ENCODE measurements at regions not wholly inside any gene's neighbourhood (a gene's known extent, or its start where the extent isn't known, plus 50 kb on each side); places are given as distances from the start of the nearest gene placed in this dataset.

DNA sequence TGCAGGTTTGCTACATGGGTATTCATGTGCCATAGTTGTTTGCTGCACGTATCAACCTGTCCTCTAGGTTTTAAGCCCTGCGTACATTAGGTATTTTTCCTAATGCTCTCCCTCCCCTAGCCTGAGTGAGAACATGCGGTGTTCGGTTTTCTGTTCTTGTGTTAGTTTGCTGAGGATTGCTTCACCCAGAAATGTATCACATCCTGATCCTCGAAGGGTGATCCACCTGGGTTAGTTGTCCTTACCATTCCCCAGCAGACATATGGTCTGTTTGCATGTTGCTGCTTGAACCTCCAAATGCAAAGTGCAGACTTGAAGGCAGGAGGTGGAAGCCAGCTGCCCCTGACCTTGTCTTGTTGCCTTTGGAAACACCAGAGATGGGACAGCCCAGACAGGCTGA, 161.5 kb upstream of the WDR1 start:
- Histone ChIP-seq H3K4me1 (ENCODE audit: control insufficient read depth in 2 of 3, insufficient read depth in 2 of 3, low read depth in 1 of 3, low read length in 3 of 3) (no peaks in the 10 kb centered on the region), H3K9ac (ENCODE audit: low read length in 3 of 3) (no peak overlapping the region), H3K27me3 (ENCODE audit: control insufficient read depth, insufficient read depth, low read length) (no peaks in the 10 kb centered on the region), H3K9me3 (ENCODE audit: control insufficient read depth in 2 of 3, insufficient read depth in 1 of 3, low read length in 3 of 3) (no peaks in the 10 kb centered on the region), H3K36me3 (ENCODE audit: control insufficient read depth in 2 of 3, insufficient read depth in 3 of 3, low read length in 3 of 3) (no peaks in the 10 kb centered on the region), H3K27ac (ENCODE audit: low read depth in 2 of 2, low read length in 2 of 2) (no peak overlapping the region), H3K4me3 (ENCODE audit: low read length in 3 of 3) (no peak overlapping the region)
- FAIRE-seq (no peak), DNase-seq (no peak)
- intact Hi-C loops (cut with DNase I), result no loop called here
- TF ChIP-seq, protein P1, sequence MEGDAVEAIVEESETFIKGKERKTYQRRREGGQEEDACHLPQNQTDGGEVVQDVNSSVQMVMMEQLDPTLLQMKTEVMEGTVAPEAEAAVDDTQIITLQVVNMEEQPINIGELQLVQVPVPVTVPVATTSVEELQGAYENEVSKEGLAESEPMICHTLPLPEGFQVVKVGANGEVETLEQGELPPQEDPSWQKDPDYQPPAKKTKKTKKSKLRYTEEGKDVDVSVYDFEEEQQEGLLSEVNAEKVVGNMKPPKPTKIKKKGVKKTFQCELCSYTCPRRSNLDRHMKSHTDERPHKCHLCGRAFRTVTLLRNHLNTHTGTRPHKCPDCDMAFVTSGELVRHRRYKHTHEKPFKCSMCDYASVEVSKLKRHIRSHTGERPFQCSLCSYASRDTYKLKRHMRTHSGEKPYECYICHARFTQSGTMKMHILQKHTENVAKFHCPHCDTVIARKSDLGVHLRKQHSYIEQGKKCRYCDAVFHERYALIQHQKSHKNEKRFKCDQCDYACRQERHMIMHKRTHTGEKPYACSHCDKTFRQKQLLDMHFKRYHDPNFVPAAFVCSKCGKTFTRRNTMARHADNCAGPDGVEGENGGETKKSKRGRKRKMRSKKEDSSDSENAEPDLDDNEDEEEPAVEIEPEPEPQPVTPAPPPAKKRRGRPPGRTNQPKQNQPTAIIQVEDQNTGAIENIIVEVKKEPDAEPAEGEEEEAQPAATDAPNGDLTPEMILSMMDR (IDR thresholded peaks at IDR 0.05; ENCODE audit: borderline replicate concordance, extremely low read depth, insufficient read depth), result no peak

GRCh38 chr4:10276152-10276551, 159.6 kb upstream of the WDR1 start:
- DNase-seq, result no peak
- intact Hi-C loops (cut with DNase I), result no loop called here
- no peak overlapping the region for H3K27ac ChIP-seq (ENCODE audit: low read depth in 2 of 2, low read length in 2 of 2)

GRCh38 chr4:10275696-10276095, 159.1 kb upstream of the WDR1 start:
- intact Hi-C loops (cut with DNase I), result no loop called here
- Histone ChIP-seq H3K9me3 (ENCODE audit: control insufficient read depth in 2 of 3, insufficient read depth in 1 of 3, low read length in 3 of 3) (no peaks in the 10 kb centered on the region), H3K27me3 (ENCODE audit: control insufficient read depth, insufficient read depth, low read length) (no peaks in the 10 kb centered on the region), H3K27ac (ENCODE audit: low read depth in 2 of 2, low read length in 2 of 2) (no peak overlapping the region), H3K4me3 (ENCODE audit: low read length in 3 of 3) (no peak overlapping the region), H3K9ac (ENCODE audit: low read length in 3 of 3) (no peak overlapping the region), H3K36me3 (ENCODE audit: control insufficient read depth in 2 of 3, insufficient read depth in 3 of 3, low read length in 3 of 3) (no peaks in the 10 kb centered on the region), H3K4me1 (ENCODE audit: control insufficient read depth in 2 of 3, insufficient read depth in 2 of 3, low read depth in 1 of 3, low read length in 3 of 3) (no peaks in the 10 kb centered on the region)
- DNase-seq, result no peak
- no peak for FAIRE-seq
- TF ChIP-seq, protein P1 (IDR thresholded peaks at IDR 0.05; ENCODE audit: borderline replicate concordance, extremely low read depth, insufficient read depth), result no peak

More at GRCh38 chr4:10276152-10276551, 159.6 kb upstream of the WDR1 start:
- Histone ChIP-seq H3K36me3 (ENCODE audit: control insufficient read depth in 2 of 3, insufficient read depth in 3 of 3, low read length in 3 of 3) (no peaks in the 10 kb centered on the region), H3K9ac (ENCODE audit: low read length in 3 of 3) (no peak overlapping the region), H3K27me3 (ENCODE audit: control insufficient read depth, insufficient read depth, low read length) (no peaks in the 10 kb centered on the region), H3K4me1 (ENCODE audit: control insufficient read depth in 2 of 3, insufficient read depth in 2 of 3, low read depth in 1 of 3, low read length in 3 of 3) (no peaks in the 10 kb centered on the region), H3K9me3 (ENCODE audit: control insufficient read depth in 2 of 3, insufficient read depth in 1 of 3, low read length in 3 of 3) (no peaks in the 10 kb centered on the region), H3K4me3 (ENCODE audit: low read length in 3 of 3) (no peak overlapping the region)
- FAIRE-seq, result no peak
- TF ChIP-seq, protein P1 (IDR thresholded peaks at IDR 0.05; ENCODE audit: borderline replicate concordance, extremely low read depth, insufficient read depth), result no peak

DNA sequence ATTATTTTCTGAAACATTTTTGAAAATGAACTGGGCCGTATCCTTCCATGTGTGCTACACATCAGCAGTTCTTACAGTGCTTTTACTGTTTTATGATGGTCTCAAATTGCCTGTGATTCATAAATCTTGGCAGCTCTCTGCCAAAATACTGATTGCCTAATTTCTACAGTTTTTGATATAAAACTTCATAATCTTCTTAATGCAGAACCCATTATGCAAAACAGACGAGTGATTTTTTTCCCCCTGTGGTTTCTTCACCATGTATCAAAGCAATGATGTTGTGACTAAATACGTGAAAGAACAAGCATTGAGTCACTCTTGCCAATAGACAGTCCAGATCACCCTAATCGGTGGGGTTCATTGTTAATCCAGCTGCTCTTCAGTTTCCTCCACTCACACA, 156.4 kb upstream of the WDR1 start:
- intact Hi-C loops (cut with DNase I), result no loop called here
- no peaks in the 10 kb centered on the region for H3K36me3 ChIP-seq (ENCODE audit: control insufficient read depth in 2 of 3, insufficient read depth in 3 of 3, low read length in 3 of 3)
- DNase-seq, result no peak
- no peak overlapping the region for H3K27ac ChIP-seq (ENCODE audit: low read depth in 2 of 2, low read length in 2 of 2)
- no peak for FAIRE-seq
- no peaks in the 10 kb centered on the region for H3K9me3 ChIP-seq (ENCODE audit: control insufficient read depth in 2 of 3, insufficient read depth in 1 of 3, low read length in 3 of 3)
- H3K4me3 ChIP-seq (ENCODE audit: low read length in 3 of 3), result no peak overlapping the region
- no peaks in the 10 kb centered on the region for H3K4me1 ChIP-seq (ENCODE audit: control insufficient read depth in 2 of 3, insufficient read depth in 2 of 3, low read depth in 1 of 3, low read length in 3 of 3)
- H3K27me3 ChIP-seq (ENCODE audit: control insufficient read depth, insufficient read depth, low read length), result no peaks in the 10 kb centered on the region
- TF ChIP-seq, protein P1 (IDR thresholded peaks at IDR 0.05; ENCODE audit: borderline replicate concordance, extremely low read depth, insufficient read depth), result no peak
- no peak overlapping the region for H3K9ac ChIP-seq (ENCODE audit: low read length in 3 of 3)
